Brain microvascular endothelial cell (primary cell): ENCODE measurements at regions not wholly inside any gene's neighbourhood (a gene's known extent, or its start where the extent isn't known, plus 50 kb on each side); places are given as distances from the start of the nearest gene placed in this dataset.

Experiments
- DNase-seq: peaks from one replicate; pipeline ENCODE4 v3.0.0-alpha.2; 2020
- H3K27ac ChIP-seq: fragments of 250-450 bp; sonication (Bioruptor Pico); 2 replicates; pipeline ENCODE4 v1.5.1; 2020; ENCODE audit warnings: mild to moderate bottlenecking, moderate library complexity
- H3K27me3 ChIP-seq: fragments of 250-450 bp; sonication (Bioruptor Pico); replicated peaks from 2 replicates; pipeline ENCODE4 v1.5.1; 2020; ENCODE audit warnings: mild to moderate bottlenecking
- H3K36me3 ChIP-seq: fragments of 250-450 bp; sonication (Bioruptor Pico); replicated peaks from 2 replicates; pipeline ENCODE4 v1.5.1; 2020; ENCODE audit warnings: mild to moderate bottlenecking
- H3K4me3 ChIP-seq: 2 replicates; pipeline ENCODE4 v1.5.1; 2011; ENCODE audit warnings: low read depth, mild to moderate bottlenecking, control low read depth, low read length, moderate library complexity
- in situ Hi-C: cut with HindIII; loops from 2 replicates; pipeline ENCODE4 v1.10.0; 2017; ENCODE audit warnings: low sequenced_read_pairs, low pct_ligation_motif_present
- TF ChIP-seq, protein P1 (sequence below): IDR thresholded peaks from 2 replicates; pipeline ENCODE4 v1.5.1; 2011; ENCODE audit warnings: low read depth, mild to moderate bottlenecking, moderate library complexity, low read length, control low read depth, inconsistent platforms; ENCODE audit errors: missing control alignments

DNA sequence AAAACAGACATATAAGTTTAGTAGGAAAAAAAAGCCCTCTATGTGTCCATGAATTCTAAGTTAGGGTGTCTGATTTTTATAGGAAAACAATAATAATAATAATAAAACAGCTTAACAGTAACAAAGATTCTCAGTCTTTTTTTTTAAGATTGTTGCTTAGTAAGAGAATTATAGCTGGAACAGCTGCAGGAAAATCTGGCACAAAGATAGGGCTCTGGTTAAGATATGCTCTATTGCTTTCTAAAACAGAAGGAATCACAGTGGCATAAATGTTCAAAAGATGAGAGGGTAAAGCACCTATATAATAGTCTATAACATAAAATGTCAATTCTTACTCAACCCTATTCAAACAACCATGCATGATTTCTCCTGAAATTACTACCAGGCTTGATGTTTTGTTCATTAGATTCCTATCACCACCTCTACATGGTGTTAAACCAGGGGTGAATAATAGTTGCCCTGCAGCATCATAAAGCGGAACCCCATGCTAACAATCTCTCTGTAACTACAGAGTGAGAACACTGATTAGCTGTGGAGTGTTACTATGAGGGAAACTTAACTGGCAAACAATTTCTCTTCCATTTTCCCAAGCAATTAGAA, 541.4 kb upstream of the MIR17HG start:
- in situ Hi-C loops, result no loop called here
- Histone ChIP-seq H3K36me3 (no peaks in the 10 kb centered on the region), H3K27ac (no peak overlapping the region), H3K4me3 (no peak overlapping the region), H3K27me3 (no peaks in the 10 kb centered on the region)
- DNase-seq, result no peak
- TF ChIP-seq, protein P1, sequence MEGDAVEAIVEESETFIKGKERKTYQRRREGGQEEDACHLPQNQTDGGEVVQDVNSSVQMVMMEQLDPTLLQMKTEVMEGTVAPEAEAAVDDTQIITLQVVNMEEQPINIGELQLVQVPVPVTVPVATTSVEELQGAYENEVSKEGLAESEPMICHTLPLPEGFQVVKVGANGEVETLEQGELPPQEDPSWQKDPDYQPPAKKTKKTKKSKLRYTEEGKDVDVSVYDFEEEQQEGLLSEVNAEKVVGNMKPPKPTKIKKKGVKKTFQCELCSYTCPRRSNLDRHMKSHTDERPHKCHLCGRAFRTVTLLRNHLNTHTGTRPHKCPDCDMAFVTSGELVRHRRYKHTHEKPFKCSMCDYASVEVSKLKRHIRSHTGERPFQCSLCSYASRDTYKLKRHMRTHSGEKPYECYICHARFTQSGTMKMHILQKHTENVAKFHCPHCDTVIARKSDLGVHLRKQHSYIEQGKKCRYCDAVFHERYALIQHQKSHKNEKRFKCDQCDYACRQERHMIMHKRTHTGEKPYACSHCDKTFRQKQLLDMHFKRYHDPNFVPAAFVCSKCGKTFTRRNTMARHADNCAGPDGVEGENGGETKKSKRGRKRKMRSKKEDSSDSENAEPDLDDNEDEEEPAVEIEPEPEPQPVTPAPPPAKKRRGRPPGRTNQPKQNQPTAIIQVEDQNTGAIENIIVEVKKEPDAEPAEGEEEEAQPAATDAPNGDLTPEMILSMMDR, result no peak

DNA sequence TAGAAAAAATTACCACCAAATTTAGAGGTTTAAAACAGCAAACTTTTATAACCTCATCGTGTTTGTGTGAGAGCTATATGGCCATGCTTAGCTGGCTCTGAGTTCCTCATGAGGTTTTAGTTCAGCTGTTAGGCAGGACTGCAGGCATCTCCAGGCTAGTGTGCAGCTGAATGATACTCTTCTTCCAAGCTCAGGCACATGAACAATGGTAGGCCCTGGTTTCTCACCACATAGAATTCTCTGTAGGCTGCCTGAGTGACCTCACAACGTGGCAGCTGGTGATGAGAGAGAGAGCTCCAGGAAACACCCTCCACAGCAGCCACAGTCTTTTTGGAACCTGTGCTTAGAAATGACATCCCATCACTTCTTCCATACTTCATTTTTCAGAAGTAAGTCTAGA, 540.6 kb upstream of the MIR17HG start:
- Histone ChIP-seq H3K27ac (no peak overlapping the region), H3K36me3 (no peaks in the 10 kb centered on the region), H3K27me3 (no peaks in the 10 kb centered on the region), H3K4me3 (no peak overlapping the region)
- in situ Hi-C loops, result no loop called here
- TF ChIP-seq, protein P1, result no peak
- no peak for DNase-seq

DNA sequence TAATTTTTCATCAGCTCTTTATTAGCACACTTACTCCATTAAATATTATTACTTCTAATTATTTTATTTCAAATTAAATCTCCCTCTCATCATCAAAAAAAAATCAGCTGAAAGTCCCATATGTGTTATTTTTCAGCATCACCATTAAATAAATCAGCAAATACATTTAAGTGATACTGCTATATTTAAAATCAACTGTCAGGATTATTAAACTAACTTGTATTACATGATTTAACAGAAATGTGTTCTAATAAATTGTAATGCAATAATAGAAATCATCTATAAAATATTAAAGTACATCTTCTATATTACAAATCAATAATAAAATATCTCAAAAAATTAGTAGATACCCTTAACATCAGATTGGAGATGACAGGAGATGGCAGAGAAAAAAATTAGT, 538.6 kb upstream of the MIR17HG start:
- no peak overlapping the region for H3K4me3 ChIP-seq
- in situ Hi-C loops, result no loop called here
- no peak for DNase-seq
- TF ChIP-seq, protein P1, result no peak
- no peak overlapping the region for H3K27ac ChIP-seq
- H3K27me3 ChIP-seq, result no peaks in the 10 kb centered on the region
- H3K36me3 ChIP-seq, result no peaks in the 10 kb centered on the region

DNA sequence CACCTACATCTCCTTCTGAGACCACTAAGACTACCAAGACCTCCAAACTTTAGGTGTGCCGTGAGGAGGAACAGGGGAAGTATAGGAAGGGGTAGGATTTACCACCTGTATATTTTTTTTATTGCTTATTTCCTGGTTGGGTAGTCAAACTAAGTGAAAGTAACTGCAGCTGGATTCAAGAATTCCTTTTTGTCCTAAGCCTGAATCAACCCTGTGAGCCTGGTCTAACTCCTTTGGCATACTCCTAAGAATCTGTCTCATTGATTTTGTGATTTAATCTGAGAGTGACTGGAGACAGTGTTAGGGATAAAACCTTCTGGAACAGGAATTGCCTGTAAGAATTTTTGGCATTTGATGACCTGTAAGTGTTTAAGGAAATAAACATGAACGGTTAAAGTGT, 523.5 kb upstream of the MIR17HG start:
- Histone ChIP-seq H3K27me3 (no peaks in the 10 kb centered on the region), H3K36me3 (no peaks in the 10 kb centered on the region), H3K4me3 (no peak overlapping the region), H3K27ac (no peak overlapping the region)
- DNase-seq, result no peak
- TF ChIP-seq, protein P1, result no peak
- in situ Hi-C loops, result no loop called here

DNA sequence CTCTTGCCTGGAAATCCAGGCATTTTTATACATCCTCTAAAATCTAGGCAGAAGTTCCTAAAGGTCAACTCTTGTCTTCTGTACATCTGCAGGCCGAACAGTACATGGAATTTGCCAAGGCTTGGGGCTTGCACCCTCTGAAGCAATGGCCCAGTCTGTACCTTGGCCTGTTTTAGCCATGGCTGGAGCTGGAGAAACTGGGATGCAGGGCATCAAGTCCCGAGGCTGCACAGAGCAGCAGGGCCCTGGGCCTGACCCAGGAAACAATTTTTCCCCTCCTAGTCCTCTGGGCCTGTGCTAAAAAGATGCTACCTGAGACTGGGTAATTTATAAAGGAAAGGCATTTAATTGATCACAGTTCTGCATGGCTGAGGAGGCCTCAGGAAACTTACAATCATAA, 520.8 kb upstream of the MIR17HG start:
- H3K27ac ChIP-seq, result no peak overlapping the region
- DNase-seq, result no peak
- H3K27me3 ChIP-seq, result no peaks in the 10 kb centered on the region
- TF ChIP-seq, protein P1, result no peak
- in situ Hi-C loops, result no loop called here
- no peaks in the 10 kb centered on the region for H3K36me3 ChIP-seq
- no peak overlapping the region for H3K4me3 ChIP-seq

DNA sequence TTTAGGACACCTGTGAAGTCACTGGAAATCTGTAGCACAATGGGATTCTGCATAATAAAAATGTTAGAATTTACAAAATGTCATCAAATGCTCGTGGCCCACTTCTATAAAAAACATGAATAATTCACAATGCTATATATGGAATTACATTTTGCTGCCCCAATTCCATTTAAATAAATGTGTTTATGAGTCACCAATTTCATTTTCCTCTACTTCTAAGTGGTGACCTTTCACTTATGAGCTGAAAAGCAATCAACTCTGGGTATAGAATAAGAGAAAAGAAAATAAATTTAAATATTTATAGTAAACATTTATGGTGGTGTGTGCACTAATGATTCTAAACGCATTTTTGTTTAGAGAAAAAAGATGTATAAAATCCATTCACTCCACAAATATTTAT, 516.7 kb upstream of the MIR17HG start:
- in situ Hi-C loops, result no loop called here
- no peak overlapping the region for H3K4me3 ChIP-seq
- TF ChIP-seq, protein P1, result no peak
- no peaks in the 10 kb centered on the region for H3K36me3 ChIP-seq
- H3K27ac ChIP-seq, result no peak overlapping the region
- H3K27me3 ChIP-seq, result no peaks in the 10 kb centered on the region
- no peak for DNase-seq
